22Rv1 (cell line): ENCODE measurements at regions not wholly inside any gene's neighbourhood (a gene's known extent, or its start where the extent isn't known, plus 50 kb on each side); places are given as distances from the start of the nearest gene placed in this dataset.

Experiments used
- CTCF ChIP-seq: fragments of 450-650 bp; IDR thresholded peaks from 2 replicates; pipeline ENCODE4 v1.5.1; 2017; ENCODE audit warnings: mild to moderate bottlenecking
- ZFX ChIP-seq: fragments of 450-650 bp; IDR thresholded peaks from 2 replicates; pipeline ENCODE4 v1.6.1; 2017; ENCODE audit warnings: antibody characterized with exemption, borderline replicate concordance

- TF ChIP-seq CTCF: no peak
- TF ChIP-seq ZFX: no peak
Measured at GRCh38 chr10:62687230-62687748, 117.2 kb upstream of the ADO start.
